WERI-Rb-1 (cell line): ENCODE measurements at regions not wholly inside any gene's neighbourhood (a gene's known extent, or its start where the extent isn't known, plus 50 kb on each side); places are given as distances from the start of the nearest gene placed in this dataset.

ENCODE experiments used
- DNase-seq: peaks from one replicate; pipeline ENCODE4 v3.0.0-alpha.2; 2020
- H3K27ac ChIP-seq: fragments of 250-450 bp; sonication (Bioruptor Pico); 2 replicates; pipeline ENCODE4 v1.5.1; 2020; ENCODE audit warnings: mild to moderate bottlenecking, moderate library complexity
- H3K27me3 ChIP-seq: fragments of 250-450 bp; sonication (Bioruptor Pico); 2 replicates; pipeline ENCODE4 v1.5.1; 2021; ENCODE audit warnings: mild to moderate bottlenecking, low read depth, moderate library complexity; ENCODE audit not compliant: insufficient read depth, severe bottlenecking
- H3K36me3 ChIP-seq: fragments of 250-450 bp; sonication (Bioruptor Pico); 2 replicates; pipeline ENCODE4 v1.5.1; 2020; ENCODE audit warnings: mild to moderate bottlenecking, moderate library complexity
- H3K4me3 ChIP-seq: 2 replicates; pipeline ENCODE4 v1.5.1; 2011; ENCODE audit warnings: low read depth, mild to moderate bottlenecking, control low read depth, low read length
- H3K9me3 ChIP-seq: fragments of 250-450 bp; sonication (Bioruptor Pico); 2 replicates; pipeline ENCODE4 v1.5.1; 2021; ENCODE audit warnings: mild to moderate bottlenecking, moderate library complexity; ENCODE audit not compliant: severe bottlenecking
- TF ChIP-seq, protein P1 (sequence below): IDR thresholded peaks from 2 replicates; pipeline ENCODE4 v1.5.1; 2011; ENCODE audit warnings: low read depth, mild to moderate bottlenecking, control low read depth, inconsistent platforms, low read length

GRCh38 chr1:201707656-201708055, 121.3 kb upstream of the IPO9 start:
- peaks cover 2% of the 10 kb centered on the region for H3K36me3 ChIP-seq
- DNase-seq: no peak
- no peaks in the 10 kb centered on the region for H3K27me3 ChIP-seq
- H3K27ac ChIP-seq: no peak overlapping the region
- TF ChIP-seq, protein P1, sequence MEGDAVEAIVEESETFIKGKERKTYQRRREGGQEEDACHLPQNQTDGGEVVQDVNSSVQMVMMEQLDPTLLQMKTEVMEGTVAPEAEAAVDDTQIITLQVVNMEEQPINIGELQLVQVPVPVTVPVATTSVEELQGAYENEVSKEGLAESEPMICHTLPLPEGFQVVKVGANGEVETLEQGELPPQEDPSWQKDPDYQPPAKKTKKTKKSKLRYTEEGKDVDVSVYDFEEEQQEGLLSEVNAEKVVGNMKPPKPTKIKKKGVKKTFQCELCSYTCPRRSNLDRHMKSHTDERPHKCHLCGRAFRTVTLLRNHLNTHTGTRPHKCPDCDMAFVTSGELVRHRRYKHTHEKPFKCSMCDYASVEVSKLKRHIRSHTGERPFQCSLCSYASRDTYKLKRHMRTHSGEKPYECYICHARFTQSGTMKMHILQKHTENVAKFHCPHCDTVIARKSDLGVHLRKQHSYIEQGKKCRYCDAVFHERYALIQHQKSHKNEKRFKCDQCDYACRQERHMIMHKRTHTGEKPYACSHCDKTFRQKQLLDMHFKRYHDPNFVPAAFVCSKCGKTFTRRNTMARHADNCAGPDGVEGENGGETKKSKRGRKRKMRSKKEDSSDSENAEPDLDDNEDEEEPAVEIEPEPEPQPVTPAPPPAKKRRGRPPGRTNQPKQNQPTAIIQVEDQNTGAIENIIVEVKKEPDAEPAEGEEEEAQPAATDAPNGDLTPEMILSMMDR: no peak
- H3K9me3 ChIP-seq: no peaks in the 10 kb centered on the region
- no peak overlapping the region for H3K4me3 ChIP-seq

DNA sequence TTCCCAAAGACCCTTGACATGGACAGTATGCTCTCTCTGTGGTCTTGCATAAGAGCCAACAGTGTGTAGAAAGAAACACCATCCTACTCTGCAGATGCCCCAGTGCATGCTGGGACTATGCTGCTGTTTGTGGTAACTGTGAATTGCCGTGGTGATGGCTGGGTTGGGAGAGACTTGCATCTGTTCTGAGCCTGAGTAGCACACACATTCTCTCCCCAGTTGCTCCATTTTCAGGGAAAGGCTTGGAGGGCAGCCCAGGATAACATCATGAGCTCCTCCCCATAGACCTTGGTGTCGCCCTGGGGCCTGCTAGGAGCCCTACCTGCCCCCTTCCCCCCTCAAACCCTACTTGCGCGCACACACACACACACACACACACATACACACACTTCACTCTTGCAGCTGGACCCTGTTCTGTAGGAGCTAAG, 120.9 kb upstream of the IPO9 start:
- H3K9me3 ChIP-seq: no peaks in the 10 kb centered on the region
- H3K36me3 ChIP-seq: peaks cover 7% of the 10 kb centered on the region
- H3K27ac ChIP-seq: no peak overlapping the region
- H3K27me3 ChIP-seq: no peaks in the 10 kb centered on the region
- H3K4me3 ChIP-seq: no peak overlapping the region
- TF ChIP-seq, protein P1: no peak
- DNase-seq: no peak

DNA sequence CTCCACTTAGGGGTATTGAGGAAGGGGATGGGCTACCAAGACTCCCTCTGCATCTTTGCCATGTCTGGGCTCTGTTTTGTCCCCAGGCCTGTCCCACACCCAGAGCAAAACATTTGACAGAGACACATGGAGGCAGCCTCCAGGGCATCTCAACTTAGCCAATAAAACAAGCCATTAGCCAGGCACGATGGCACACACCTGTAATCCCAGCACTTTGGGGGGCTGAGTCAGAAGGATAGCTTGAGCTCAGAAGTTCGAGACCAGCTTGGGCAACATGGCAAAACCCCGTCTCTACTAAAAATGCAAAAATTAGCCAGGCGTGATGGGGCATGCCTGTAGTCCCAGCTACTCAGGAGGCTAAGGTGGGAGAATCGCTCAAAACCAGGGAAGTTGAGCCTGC, 120.3 kb upstream of the IPO9 start:
- no peak for DNase-seq
- no peak overlapping the region for H3K4me3 ChIP-seq
- H3K9me3 ChIP-seq: no peaks in the 10 kb centered on the region
- TF ChIP-seq, protein P1: 0 out of 2 replicates have a peak, but pooled peaks have one; percentile 2
- peaks cover 13% of the 10 kb centered on the region for H3K36me3 ChIP-seq
- H3K27me3 ChIP-seq: no peaks in the 10 kb centered on the region
- no peak overlapping the region for H3K27ac ChIP-seq

DNA sequence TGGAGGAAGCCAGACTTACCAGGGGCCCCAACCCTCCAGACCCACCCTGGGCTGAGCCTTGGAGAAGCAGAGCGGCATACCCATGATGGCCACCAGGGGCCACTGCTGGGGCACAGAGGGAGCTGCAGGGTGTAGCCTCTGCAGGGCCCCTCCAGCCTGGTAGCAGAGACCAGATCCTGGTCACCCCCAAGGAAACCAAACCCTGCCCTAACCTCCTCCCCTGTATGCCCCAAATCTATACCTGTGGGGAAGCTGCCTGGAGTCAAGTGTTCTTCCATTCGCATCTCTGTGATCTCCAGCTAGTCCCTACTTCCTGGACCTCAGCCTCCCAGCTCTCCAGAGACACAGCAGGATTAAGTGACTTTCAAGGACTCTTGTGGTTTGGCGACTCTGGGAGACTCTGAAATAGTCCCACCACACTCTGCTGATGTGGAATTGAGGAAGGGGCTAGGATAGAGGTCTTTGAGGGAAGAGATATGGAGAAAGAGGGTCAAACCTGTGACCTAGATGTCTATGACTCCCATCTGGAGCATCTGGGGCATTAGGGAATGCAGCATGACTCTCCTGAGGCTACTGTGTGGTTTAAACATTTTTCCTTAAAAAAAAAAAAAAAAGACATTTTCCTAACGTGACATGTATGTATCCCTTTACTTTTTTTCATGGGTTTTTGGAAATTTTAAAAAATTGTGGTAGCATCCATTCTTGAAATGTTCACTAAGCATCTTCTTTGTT, 119.2 kb upstream of the IPO9 start:
- no peak overlapping the region for H3K4me3 ChIP-seq
- no peaks in the 10 kb centered on the region for H3K9me3 ChIP-seq
- TF ChIP-seq, protein P1: peak; percentile 100
- no peaks in the 10 kb centered on the region for H3K27me3 ChIP-seq
- peaks cover 23% of the 10 kb centered on the region for H3K36me3 ChIP-seq
- peak; percentile 93 for DNase-seq
- H3K27ac ChIP-seq: peak overlapping the region; percentile 6; the same call in 1 of the 2 replicates

GRCh38 chr1:201710632-201711597, 118.0 kb upstream of the IPO9 start:
- Histone ChIP-seq H3K4me3 (no peak overlapping the region), H3K27ac (no peak overlapping the region), H3K36me3 (peaks cover 31% of the 10 kb centered on the region), H3K27me3 (no peaks in the 10 kb centered on the region), H3K9me3 (no peaks in the 10 kb centered on the region)
- TF ChIP-seq, protein P1: no peak
- no peak for DNase-seq
